Activated CD4-positive, alpha-beta memory T cell treated with anti-CD3 and anti-CD28 coated beads for 36 hours (primary cell): ENCODE measurements at regions not wholly inside any gene's neighbourhood (a gene's known extent, or its start where the extent isn't known, plus 50 kb on each side); places are given as distances from the start of the nearest gene placed in this dataset.

Experiments used
- CTCF ChIA-PET: fragments of 350-600 bp; sonication (Branson Sonifier 250); formaldehyde crosslinking; loops from one replicate; lab custom pipeline; 2021; ENCODE audit warnings: antibody characterized with exemption, inconsistent platforms; lab: Charles Lee
- POLR2A ChIA-PET: fragments of 350-600 bp; sonication (Branson Sonifier 250); formaldehyde crosslinking; loops from one replicate; lab custom pipeline; 2021; ENCODE audit warnings: antibody characterized with exemption; lab: Charles Lee
- DNase-seq: peaks from one replicate; pipeline ENCODE4 v3.0.0-alpha.2; 2020
- H3K27ac Mint-ChIP-seq: one replicate; pipeline ENCODE4 v1.8.0; 2021; ENCODE audit warnings: mixed read lengths
- H3K27me3 Mint-ChIP-seq: one replicate; pipeline ENCODE4 v1.8.0; 2021; ENCODE audit warnings: mixed read lengths
- H3K36me3 Mint-ChIP-seq: one replicate; pipeline ENCODE4 v1.8.0; 2021; ENCODE audit warnings: mixed read lengths
- H3K4me1 Mint-ChIP-seq: one replicate; pipeline ENCODE4 v1.8.0; 2021; ENCODE audit warnings: low read depth, mixed read lengths
- H3K4me3 Mint-ChIP-seq: one replicate; pipeline ENCODE4 v1.8.0; 2021; ENCODE audit warnings: mild to moderate bottlenecking, mixed read lengths
- H3K9me3 Mint-ChIP-seq: one replicate; pipeline ENCODE4 v1.8.0; 2021; ENCODE audit warnings: mixed read lengths
- intact Hi-C: fragments of 100-400 bp; cut with micrococcal nuclease; formaldehyde crosslinking; loops from one replicate; pipeline ENCODE4 v1.15.1; 2023

DNA sequence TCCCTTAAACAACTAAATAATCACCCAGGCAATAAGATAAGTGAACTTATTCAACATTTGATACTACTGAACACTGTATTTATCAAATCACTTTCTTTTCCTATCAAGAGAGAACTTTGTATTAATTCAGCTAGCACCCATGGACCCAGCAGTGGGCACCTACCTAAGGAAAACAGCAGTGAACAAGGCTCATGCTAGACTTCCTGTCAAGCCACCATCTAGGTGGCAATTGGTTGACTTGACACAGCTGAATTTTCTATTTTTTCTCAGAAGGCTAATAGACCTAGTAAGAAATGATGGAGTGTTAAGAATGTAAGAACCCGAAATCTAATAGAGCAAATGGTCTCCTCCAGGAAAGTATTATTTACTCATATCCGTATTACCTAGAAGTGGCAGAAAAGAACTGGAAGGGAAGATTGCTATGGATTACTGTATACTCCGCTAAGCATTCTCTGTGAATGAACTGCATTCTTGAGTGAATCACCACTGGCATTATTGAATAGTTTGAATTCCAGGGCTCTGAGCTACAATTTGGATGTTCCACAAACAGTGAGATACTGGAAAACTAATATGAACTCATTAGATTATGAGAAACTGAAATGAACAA lies 988.2 kb upstream of the CDH2 start:
- no peak overlapping the region for H3K27ac Mint-ChIP-seq
- no peak overlapping the region for H3K4me3 Mint-ChIP-seq
- H3K27me3 Mint-ChIP-seq, result no peaks in the 10 kb centered on the region
- no peaks in the 10 kb centered on the region for H3K36me3 Mint-ChIP-seq
- no peak for DNase-seq
- POLR2A ChIA-PET, result no interaction called here
- H3K4me1 Mint-ChIP-seq, result no peaks in the 10 kb centered on the region
- peaks cover 36% of the 10 kb centered on the region for H3K9me3 Mint-ChIP-seq
- intact Hi-C loops, result no loop called here
- CTCF ChIA-PET, result no interaction called here

DNA sequence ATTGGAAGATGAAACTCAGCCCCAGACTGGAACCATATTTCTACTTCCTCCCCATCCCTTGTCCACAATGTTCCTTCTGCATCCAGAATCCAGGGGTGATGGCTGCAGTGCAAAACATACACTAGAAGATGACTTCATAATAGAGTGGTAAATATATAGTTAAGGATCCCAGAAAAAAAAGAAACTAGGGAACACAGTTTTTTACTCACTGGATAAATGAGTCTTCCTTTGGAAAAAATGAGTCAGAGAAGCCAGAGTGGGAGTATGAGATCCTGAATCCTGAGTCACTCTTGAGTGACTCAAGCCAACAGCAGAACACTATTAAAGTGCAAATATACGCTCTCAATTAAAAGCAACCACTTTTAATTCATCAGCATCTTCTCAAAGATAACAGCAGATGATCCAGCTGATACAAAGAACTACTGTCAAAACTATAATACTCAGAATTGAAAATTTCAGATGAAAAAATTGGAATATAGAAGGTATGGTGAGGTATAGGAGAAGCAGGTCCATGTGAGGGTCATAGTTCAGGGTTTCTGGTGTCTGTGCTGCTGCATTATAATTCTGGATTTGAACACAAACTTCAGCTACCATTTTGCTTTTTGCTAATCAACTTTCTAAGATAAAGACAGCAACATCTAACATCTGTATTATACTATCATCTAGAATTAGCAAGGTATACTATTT lies 987.2 kb upstream of the CDH2 start:
- H3K36me3 Mint-ChIP-seq, result no peaks in the 10 kb centered on the region
- no peaks in the 10 kb centered on the region for H3K4me1 Mint-ChIP-seq
- H3K4me3 Mint-ChIP-seq, result no peak overlapping the region
- POLR2A ChIA-PET, result no interaction called here
- CTCF ChIA-PET, result no interaction called here
- peaks cover 34% of the 10 kb centered on the region for H3K9me3 Mint-ChIP-seq
- no peak for DNase-seq
- H3K27ac Mint-ChIP-seq, result no peak overlapping the region
- H3K27me3 Mint-ChIP-seq, result no peaks in the 10 kb centered on the region
- intact Hi-C loops, result no loop called here

DNA sequence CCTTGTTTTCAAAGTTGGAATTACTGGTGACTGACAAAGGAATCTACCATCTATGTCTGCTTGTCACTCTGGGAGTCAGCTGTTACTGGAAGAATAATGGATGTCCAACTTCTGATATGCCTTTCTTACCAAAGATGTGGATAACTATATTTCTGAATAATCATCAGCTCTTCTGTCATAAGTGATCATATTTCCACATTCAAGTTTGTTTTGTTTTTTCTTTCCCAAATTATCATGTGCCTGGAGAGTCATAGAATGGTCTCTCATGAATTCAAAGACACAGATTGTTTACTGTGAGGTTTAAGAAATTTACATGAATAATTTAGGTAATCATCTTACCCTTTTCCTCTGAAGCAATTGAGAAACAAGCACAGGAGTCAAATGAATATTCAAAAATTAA lies 986.7 kb upstream of the CDH2 start:
- no peak for DNase-seq
- H3K9me3 Mint-ChIP-seq, result peaks cover 34% of the 10 kb centered on the region
- H3K27me3 Mint-ChIP-seq, result no peaks in the 10 kb centered on the region
- ChIA-PET POLR2A (no interaction called here), CTCF (no interaction called here)
- H3K36me3 Mint-ChIP-seq, result no peaks in the 10 kb centered on the region
- H3K4me3 Mint-ChIP-seq, result no peak overlapping the region
- no peaks in the 10 kb centered on the region for H3K4me1 Mint-ChIP-seq
- intact Hi-C loops, result no loop called here
- no peak overlapping the region for H3K27ac Mint-ChIP-seq

DNA sequence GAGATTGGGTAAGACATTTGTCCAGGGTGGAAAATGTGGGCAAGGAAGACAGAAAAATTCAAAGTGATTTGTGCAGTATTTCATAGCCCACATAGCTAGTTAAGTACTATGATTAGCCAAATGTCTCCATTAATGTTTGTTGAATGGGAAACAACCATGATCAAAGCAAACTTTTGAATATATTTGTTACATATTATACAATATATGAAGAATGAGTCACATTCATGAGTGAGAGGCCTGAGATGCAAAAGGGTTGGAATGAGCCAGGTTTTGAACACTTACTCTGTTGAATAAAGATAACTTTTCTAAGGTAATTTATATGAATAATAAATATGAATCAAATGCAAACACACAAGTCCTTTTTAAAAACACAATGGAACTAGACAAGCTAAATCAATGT lies 984.5 kb upstream of the CDH2 start:
- Mint-ChIP-seq H3K4me1 (no peaks in the 10 kb centered on the region), H3K27ac (no peak overlapping the region), H3K27me3 (no peaks in the 10 kb centered on the region), H3K36me3 (no peaks in the 10 kb centered on the region), H3K4me3 (no peak overlapping the region), H3K9me3 (peaks cover 28% of the 10 kb centered on the region)
- ChIA-PET CTCF (no interaction called here), POLR2A (no interaction called here)
- intact Hi-C loops, result no loop called here
- DNase-seq, result no peak

DNA sequence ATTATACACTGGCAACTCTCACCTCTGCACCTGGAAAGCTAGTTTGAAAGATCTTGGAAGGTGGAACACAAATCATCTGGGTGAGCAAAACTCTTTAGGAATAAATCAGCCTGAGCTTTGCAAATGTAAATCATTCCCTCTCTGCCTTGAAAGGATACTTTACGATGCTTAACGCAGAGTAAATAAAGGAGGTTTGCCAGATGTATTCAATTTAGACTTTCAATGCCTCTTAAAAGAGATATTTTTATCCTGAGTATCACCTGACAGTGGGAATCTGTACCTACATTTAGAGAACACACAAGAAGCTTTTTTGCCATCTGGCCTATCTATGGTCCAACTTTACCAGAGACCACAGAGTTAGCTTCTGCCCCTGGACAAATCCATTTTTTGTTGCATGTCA lies 983.2 kb upstream of the CDH2 start:
- POLR2A ChIA-PET, result no interaction called here
- H3K27me3 Mint-ChIP-seq, result no peaks in the 10 kb centered on the region
- CTCF ChIA-PET, result no interaction called here
- no peaks in the 10 kb centered on the region for H3K4me1 Mint-ChIP-seq
- peaks cover 20% of the 10 kb centered on the region for H3K9me3 Mint-ChIP-seq
- no peak for DNase-seq
- H3K27ac Mint-ChIP-seq, result no peak overlapping the region
- H3K36me3 Mint-ChIP-seq, result no peaks in the 10 kb centered on the region
- intact Hi-C loops, result no loop called here
- H3K4me3 Mint-ChIP-seq, result no peak overlapping the region

DNA sequence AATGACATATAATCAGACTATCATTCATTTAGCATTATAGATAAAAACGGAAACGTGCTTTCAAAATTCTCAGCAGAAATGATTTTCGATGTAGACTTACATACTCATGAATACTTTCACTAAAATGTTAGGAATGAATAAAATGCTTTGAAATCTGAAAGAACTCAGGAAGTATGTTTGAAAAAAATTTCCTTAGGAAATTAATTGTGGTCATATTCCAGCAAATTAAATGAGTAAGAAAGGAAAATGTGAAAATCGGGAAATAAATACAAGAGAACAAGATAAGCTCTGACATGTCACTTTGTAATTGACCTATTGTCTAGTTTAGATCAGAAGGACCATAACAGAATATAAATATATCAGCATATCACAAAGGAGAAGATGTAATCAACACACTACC lies 981.0 kb upstream of the CDH2 start:
- no peaks in the 10 kb centered on the region for H3K4me1 Mint-ChIP-seq
- ChIA-PET POLR2A (no interaction called here), CTCF (no interaction called here)
- DNase-seq, result no peak
- H3K4me3 Mint-ChIP-seq, result no peak overlapping the region
- H3K27ac Mint-ChIP-seq, result no peak overlapping the region
- H3K9me3 Mint-ChIP-seq, result peaks cover 12% of the 10 kb centered on the region
- H3K27me3 Mint-ChIP-seq, result no peaks in the 10 kb centered on the region
- intact Hi-C loops, result no loop called here
- no peaks in the 10 kb centered on the region for H3K36me3 Mint-ChIP-seq

DNA sequence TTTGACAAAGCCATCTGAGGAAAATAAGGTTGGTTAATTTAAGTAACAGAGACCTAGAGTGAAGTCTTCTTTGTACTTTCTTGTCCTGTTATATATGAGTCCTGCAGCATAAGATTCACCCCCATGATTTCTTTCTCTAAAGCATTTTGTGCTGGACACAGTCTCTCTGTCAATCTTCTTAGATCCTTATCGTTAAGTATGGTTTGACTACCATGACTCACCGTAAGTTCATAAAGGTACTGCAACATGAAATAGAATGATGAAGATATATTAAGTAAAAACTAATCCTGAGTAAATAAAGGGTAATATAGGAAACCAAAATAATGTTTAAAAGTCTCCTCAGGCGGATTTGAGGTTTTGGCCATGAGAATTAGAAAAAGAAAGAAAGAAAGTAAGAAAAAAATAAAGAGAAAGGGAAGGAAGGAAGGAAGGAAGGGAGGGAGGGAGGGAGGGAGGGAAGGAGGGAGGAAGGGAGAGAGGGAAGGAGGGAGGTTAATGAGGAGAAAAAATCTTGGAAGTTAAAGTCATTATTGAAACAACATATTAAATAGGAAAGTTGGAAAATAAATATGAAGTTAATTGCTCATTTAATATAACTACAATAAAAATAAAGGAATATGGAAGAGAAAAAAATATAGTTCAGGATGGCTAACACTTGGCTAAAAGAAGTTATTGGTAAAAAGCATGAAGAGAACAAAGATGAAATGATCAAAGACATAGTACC lies 980.3 kb upstream of the CDH2 start:
- peaks cover 11% of the 10 kb centered on the region for H3K9me3 Mint-ChIP-seq
- DNase-seq, result no peak
- no peak overlapping the region for H3K27ac Mint-ChIP-seq
- H3K27me3 Mint-ChIP-seq, result no peaks in the 10 kb centered on the region
- no peak overlapping the region for H3K4me3 Mint-ChIP-seq
- intact Hi-C loops, result no loop called here
- ChIA-PET CTCF (no interaction called here), POLR2A (no interaction called here)
- no peaks in the 10 kb centered on the region for H3K4me1 Mint-ChIP-seq
- H3K36me3 Mint-ChIP-seq, result no peaks in the 10 kb centered on the region

DNA sequence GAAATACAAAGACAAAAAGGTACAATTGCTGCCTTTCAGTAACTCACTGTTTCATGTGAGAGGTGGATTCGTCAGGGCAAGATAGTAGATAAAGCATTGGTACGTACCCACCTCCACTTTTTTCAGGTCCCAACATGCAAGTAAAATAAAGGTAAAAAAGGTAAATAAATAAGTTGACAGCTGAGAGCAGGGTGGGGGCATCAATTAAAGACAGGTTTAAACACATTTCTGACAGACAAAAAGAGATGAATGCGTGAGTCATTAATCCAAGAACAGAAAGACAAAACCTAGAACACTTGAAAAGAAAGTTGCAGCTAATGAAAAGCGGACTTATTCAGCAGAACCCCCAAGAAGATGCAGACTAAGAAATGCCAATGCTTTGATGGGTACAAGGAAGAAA lies 979.6 kb upstream of the CDH2 start:
- CTCF ChIA-PET, result no interaction called here
- H3K9me3 Mint-ChIP-seq, result peaks cover 11% of the 10 kb centered on the region
- DNase-seq, result no peak
- no peak overlapping the region for H3K27ac Mint-ChIP-seq
- H3K27me3 Mint-ChIP-seq, result no peaks in the 10 kb centered on the region
- H3K36me3 Mint-ChIP-seq, result no peaks in the 10 kb centered on the region
- H3K4me3 Mint-ChIP-seq, result no peak overlapping the region
- no peaks in the 10 kb centered on the region for H3K4me1 Mint-ChIP-seq
- intact Hi-C loops, result no loop called here
- POLR2A ChIA-PET, result no interaction called here

DNA sequence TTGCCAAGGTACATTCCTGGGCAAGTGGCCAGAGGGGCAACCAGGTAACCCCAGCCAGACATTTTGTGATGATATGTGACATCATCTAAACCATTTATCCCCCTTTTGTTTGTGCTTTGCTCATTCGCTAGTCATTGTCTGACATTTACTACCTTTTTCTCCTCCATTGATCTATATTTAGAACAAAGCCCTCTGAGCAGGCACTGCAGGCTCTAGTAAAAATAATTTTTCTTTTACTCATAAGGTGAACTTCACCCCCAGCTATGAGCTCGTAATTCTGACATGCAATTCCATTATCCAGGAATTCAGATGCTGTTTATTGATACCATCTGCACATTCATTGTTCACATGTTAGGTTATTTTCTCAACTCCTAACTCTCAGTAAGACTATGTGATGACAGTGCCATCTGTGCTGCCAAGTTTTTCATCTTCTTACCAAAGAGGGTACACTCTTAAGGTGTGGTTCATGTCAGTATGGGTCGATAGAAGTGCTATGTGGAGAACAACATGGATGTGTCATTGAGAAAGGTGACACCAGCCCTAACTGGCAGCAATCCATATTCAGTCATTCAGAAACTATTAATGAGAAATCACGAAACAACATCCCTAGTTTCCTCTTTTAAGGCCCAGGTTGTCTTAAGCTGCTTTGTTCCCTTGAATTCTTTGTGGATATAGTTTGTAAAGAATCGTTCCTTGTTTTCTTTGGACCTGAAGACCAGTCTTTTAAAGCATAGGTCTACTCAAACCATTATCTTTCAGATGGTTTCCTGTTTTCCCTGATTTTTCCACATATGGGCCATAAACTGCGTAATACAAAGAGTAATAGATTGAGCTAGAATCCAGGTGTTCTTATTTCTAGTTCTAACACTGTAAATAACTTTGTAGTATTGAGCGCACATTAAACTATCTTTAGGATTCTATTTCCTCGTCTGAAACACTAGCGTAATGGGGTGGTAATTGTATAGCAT lies 978.1 kb upstream of the CDH2 start:
- Mint-ChIP-seq H3K27me3 (no peaks in the 10 kb centered on the region), H3K4me3 (no peak overlapping the region), H3K4me1 (no peaks in the 10 kb centered on the region), H3K9me3 (peaks cover 11% of the 10 kb centered on the region), H3K36me3 (no peaks in the 10 kb centered on the region), H3K27ac (no peak overlapping the region)
- intact Hi-C loops, result no loop called here
- CTCF ChIA-PET, result no interaction called here
- no peak for DNase-seq
- POLR2A ChIA-PET, result no interaction called here

DNA sequence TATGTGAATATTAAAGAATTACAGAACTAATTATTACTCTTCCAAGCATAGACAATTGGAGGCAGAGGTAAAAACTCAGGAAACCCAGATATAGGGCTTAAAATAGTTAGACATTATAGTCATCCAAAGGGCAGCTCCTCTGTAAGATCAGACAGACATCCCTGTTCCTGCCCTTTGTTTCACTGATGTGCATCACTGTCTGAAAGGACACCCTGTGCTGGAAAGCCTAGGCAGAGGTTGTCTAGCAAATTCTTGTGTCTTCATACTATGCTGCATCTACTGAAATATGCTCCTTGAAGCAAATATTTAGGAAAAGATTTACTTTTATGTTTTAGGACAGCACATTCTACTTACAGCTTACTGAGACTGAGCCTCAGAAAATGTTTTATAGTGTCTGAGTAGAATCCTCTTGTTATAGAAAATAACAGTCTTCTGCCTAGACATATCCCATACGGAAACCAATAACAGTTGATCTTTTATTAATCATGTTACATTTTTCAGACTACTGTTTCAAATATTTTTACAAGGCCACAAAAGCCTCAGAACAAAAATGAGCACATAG lies 977.3 kb upstream of the CDH2 start:
- no peak overlapping the region for H3K27ac Mint-ChIP-seq
- no peak overlapping the region for H3K4me3 Mint-ChIP-seq
- peaks cover 11% of the 10 kb centered on the region for H3K9me3 Mint-ChIP-seq
- intact Hi-C loops, result no loop called here
- no peaks in the 10 kb centered on the region for H3K36me3 Mint-ChIP-seq
- H3K4me1 Mint-ChIP-seq, result no peaks in the 10 kb centered on the region
- POLR2A ChIA-PET, result no interaction called here
- CTCF ChIA-PET, result no interaction called here
- H3K27me3 Mint-ChIP-seq, result no peaks in the 10 kb centered on the region
- no peak for DNase-seq

DNA sequence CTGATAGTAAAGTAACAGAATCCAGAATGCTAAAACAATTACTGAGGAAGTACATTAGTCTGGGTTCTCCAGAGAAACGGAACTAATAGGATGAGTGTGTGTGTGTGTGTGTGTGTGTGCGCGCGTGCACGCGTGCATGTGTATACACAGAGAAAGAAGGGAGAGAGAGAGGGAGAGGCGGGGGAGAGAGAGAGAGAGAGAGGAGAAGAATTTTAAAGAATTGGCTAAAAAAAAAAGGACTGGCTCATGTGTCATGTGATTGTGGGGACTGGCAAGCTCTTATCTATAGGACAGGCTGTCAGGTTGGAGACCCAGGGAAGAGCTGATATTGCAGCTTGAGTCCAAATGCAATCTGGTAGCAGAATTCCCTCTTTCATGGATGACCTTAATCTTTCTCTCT lies 976.2 kb upstream of the CDH2 start:
- Mint-ChIP-seq H3K27ac (no peak overlapping the region), H3K27me3 (no peaks in the 10 kb centered on the region), H3K9me3 (peaks cover 7% of the 10 kb centered on the region), H3K4me3 (no peak overlapping the region), H3K36me3 (no peaks in the 10 kb centered on the region), H3K4me1 (no peaks in the 10 kb centered on the region)
- DNase-seq, result no peak
- intact Hi-C loops, result no loop called here
- ChIA-PET POLR2A (no interaction called here), CTCF (no interaction called here)

DNA sequence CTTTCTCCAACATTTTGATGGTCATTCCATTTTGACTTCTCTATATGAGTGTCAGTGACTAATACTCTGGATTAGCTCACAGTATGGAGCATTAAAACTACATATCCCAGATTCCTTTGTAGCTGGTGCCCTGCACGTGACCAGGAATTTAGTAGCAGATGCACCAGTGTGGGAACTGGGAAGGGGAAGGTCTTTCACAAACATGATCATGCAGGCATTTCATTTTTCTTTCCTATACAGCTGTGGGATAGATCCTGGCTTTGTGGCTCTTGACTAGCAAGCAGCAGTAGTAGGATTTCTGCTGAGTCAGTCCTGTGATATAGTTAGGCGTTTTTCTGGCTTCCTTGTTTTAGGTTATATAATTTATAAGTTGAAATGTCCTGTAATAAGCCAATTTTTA lies 971.0 kb upstream of the CDH2 start:
- Mint-ChIP-seq H3K9me3 (peaks cover 15% of the 10 kb centered on the region), H3K27ac (no peak overlapping the region), H3K4me1 (no peaks in the 10 kb centered on the region), H3K27me3 (no peaks in the 10 kb centered on the region), H3K36me3 (no peaks in the 10 kb centered on the region), H3K4me3 (no peak overlapping the region)
- ChIA-PET CTCF (no interaction called here), POLR2A (no interaction called here)
- intact Hi-C loops, result no loop called here
- DNase-seq, result no peak
